Activated CD4-positive, alpha-beta T cell treated with anti-CD3 and anti-CD28 coated beads, Interleukin-2, amount 50 U/mL, for 24 hours (primary cell): ENCODE measurements at regions not wholly inside any gene's neighbourhood (a gene's known extent, or its start where the extent isn't known, plus 50 kb on each side); places are given as distances from the start of the nearest gene placed in this dataset.
"Not testable (repeated sequence)": the region's sequence is repeated elsewhere in the genome, so short reads cannot be mapped to it uniquely, and the experiment has no call there.

Experiments used
- DNase-seq, 2 donors: peaks; one replicate each; pipeline ENCODE4 v3.0.0-alpha.2; 2020; ENCODE audit warnings: low read depth in 1 of 2, low spot score in 1 of 2

DNA sequence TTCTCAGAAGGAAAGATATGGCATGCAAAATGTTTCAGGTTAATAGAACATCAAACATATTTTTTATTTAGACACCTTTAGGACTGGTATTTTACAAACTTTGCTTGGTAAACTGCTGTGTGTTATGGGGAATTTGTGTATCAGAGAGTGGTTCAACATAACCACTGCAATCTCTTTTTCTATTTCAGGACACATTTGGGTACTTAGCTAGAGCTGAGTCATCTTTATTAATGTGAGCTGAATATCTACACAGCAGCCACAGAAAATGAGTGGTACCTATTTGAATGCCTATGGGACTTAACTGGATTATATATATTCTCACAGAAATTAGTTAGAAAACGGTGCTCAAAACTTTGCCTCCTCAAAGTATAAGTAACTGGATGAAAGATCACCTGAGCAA lies 179.8 kb downstream of the SPDYE17 start:
- not testable (repeated sequence) for DNase-seq

DNA sequence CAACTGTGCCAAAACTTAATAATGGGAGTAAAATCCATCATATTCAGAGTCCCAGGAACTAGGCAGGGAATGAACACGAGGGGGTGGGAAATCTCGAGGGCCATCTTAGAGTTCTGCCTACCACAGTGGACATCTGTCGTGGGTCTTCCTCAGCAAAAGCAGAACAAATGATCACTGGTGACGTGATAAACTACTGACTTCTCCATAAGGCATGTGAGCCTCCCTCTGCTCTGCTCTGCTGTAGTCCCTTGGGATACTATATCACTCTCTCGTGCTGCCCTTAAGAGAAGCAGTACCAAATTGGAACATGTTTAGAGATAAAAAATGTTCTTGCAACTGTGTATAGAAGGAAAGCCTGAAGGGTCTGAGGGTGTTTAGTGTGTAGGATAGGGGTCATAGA lies 180.5 kb downstream of the SPDYE17 start:
- not testable (repeated sequence) for DNase-seq

GRCh38 chr7:76849887-76850563 lies 182.1 kb downstream of the SPDYE17 start:
- not testable (repeated sequence) for DNase-seq

DNA sequence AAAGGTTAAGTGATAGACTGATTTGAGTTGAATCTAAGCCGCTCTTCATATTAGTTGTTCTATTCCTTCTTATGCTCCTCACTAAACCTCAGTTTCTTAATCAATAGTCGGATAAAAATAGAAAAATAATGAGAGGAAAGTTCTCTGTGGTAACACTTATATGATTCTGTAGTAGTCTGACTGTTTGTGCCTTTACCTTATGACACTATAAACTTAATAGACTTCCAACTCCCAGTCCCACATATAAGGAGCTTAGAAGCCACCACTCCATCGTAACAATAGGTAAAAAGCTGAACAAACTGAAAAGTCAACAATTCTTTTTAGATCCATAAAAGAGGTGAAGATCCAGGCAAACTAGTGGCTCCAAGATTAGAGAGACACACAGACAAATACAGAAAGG lies 192.3 kb downstream of the SPDYE17 start:
- DNase-seq = not testable (repeated sequence)

GRCh38 chr7:76839214-76839613 lies 192.9 kb downstream of the SPDYE17 start:
- DNase-seq = not testable (repeated sequence)

- not testable (repeated sequence) for DNase-seq
Observed at GRCh38 chr7:76838357-76838756, 193.8 kb downstream of the SPDYE17 start.

GRCh38 chr7:76829233-76829632 lies 202.2 kb upstream of the POMZP3 start:
- DNase-seq = not testable (repeated sequence)

- not testable (repeated sequence) for DNase-seq
Observed at GRCh38 chr7:76826181-76826580, 199.1 kb upstream of the POMZP3 start.

DNA sequence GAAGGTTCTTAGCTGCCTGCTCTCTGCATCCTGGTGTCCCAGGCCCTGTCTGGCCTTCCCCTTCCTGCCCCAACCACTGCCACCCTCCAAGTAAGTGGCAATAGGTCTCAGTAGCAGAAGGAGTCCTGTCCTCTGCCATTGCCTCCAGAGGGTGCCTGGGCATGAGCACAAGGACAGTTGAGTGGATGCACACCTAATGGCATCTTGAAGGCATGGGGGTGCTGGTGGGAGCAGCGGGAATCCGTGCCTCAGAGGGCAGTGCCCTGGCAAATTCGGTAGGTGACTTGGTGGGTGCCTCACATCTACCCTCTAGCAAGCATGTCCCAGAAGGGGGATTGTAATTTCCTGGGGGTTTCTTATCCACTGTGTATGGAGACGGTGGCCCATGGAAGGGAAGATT lies 182.8 kb upstream of the POMZP3 start:
- DNase-seq = not testable (repeated sequence)

DNA sequence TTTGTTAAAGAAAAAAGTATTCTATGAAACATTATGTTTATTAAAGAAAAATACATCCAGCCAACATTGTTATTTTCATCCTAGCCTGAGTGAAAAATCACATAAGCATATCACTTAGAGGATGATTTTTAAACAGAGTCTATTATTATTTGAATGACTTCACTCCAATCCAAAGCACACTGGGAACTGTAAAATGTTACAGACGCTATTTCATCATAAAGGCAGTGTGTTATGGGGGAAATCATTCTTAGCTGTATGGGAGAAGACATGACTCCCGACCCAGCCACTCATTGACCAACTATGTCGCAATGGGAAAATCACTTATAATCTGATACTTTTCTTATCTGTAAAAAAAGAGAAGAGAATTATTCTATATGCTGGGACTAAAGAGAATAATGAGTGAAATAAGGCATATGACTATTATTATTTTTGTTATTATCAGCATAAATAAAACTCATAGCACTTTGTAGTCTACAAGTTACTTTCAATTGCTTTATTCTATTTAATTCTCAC lies 180.6 kb upstream of the POMZP3 start:
- not testable (repeated sequence) for DNase-seq

- not testable (repeated sequence) for DNase-seq
Observed at GRCh38 chr7:76806460-76806859, 179.4 kb upstream of the POMZP3 start.

- DNase-seq = not testable (repeated sequence)
Observed at GRCh38 chr7:76806010-76806409, 178.9 kb upstream of the POMZP3 start.

DNA sequence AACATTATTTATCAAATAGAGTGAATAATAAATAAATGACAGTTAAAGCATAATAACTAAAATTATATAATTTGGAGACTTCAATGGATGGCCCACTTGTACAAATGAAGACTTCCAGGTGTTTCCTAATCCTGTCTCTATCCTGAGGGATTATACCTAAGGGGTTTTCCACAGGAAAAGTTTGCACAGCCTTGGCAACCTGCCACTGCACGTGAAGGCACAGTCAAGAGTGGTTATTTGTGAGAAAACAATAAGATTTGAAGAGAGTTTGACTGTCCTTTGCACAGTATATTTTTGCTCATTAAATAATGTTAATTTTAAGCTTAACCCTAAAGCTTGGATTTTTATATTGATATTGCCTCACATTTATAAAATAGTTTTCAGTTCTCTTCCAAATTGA lies 178.2 kb upstream of the POMZP3 start:
- DNase-seq = not testable (repeated sequence)

DNA sequence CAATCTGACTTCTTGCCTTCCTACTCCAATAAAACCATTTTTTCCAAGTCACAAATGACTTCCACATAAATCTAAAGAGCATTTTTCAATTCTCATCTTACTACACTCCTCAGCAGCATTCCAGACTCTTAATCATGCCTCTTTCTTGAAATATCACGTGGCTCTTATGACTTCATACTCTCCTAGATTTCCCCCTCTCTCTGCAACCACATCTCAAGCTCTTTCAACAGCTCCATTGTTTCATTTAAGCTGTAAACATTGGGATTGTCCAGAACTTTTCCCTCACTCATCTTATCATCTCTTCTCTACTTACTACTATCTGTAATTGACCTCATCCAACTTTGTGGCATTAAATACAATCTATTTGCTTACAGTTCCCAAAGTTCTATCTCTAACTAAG lies 170.6 kb upstream of the POMZP3 start:
- not testable (repeated sequence) for DNase-seq

GRCh38 chr7:76780693-76781092 lies 153.6 kb upstream of the POMZP3 start:
- not testable (repeated sequence) for DNase-seq

DNA sequence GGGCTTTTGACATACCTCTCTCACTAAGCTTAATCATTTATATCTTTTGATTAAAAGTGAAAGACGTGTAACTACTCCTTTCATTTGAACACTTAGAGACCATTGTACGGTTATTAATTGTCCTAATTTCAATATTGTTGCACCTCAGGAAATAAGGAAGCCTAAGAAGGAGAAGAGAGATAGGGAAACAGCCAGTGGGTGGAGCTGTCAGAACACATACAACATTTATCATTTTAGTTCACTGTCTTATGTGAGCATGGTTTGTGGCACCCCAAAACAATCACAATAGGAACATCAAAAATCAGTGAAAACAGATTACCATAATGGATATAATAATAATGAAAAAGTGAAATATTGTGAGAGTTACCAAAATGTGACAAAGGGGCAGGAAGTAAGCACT lies 147.2 kb upstream of the POMZP3 start:
- not testable (repeated sequence) for DNase-seq

GRCh38 chr7:76771980-76772379 lies 144.9 kb upstream of the POMZP3 start:
- not testable (repeated sequence) for DNase-seq

DNA sequence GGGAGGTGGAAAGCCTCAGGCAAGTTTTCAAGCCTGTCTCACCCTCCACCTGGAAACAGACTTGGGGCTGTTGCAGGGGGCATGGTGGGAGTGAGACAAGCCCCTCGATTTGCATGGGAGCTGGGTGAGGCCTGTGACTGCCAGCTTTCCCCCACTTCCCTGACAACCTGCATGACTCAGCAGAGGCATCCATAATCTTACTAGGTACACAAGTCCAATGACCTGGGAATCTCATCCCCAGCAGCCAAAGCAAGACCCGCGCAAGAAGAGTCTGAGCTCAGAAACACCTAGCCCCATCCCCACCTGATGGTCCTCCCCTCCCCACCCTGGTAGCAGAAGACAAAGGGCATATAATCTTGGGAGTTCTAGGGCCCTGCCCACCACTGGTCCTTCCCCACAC lies 136.9 kb upstream of the POMZP3 start:
- not testable (repeated sequence) for DNase-seq

DNA sequence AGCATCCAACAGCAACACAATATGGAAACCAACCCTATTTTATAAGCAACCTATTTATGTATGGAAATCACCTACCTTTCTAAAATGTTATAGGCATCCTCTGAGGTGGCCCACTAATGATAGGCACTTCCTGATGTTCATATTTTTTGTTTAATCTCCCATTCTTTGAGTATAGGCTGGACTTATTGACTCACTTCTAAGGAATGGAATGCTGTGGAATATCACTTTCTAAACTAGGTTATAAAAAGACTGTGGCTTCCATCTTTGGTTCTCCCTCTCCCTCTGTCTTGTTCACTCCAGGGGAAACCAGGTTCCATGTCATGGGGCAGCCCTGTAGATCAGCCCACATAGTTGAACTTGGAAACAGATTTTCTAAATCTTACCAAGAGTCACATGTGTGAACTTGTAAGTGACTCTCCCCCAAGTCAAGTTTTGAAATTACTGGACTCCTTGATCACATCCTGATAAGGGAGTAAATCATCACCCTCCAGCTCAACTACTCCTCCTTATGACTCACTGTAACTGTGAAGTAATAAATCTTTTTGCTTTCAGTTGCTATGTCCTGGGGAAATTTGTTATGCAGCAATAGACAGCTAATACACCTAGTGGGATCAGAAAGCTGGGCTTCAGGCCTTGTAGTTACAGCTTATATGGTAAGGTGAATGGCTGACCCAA lies 133.6 kb upstream of the POMZP3 start:
- peak in 1 of 2 donors; percentile 1 for DNase-seq

- not testable (repeated sequence) for DNase-seq
Observed at GRCh38 chr7:76739538-76739937, 112.5 kb upstream of the POMZP3 start.

DNA sequence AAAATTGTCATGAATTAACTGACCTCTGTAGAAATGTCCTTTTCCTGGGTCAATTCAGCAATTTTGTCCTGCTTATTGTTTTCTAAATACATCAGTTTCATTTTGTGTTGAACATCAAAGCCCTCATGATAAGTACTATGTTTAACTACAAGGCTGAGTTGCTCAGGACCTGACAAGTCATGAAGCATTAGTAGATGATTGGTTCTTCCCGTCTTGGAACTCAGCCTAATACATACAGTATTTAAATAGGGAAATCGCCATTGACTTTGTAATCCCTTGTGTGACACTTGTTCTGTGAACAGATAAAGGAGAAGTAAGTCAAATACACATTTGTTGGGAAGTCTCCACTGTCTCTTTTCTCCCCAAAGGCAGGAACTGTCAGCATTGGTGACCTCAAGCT lies 109.6 kb upstream of the POMZP3 start:
- DNase-seq = not testable (repeated sequence)

DNA sequence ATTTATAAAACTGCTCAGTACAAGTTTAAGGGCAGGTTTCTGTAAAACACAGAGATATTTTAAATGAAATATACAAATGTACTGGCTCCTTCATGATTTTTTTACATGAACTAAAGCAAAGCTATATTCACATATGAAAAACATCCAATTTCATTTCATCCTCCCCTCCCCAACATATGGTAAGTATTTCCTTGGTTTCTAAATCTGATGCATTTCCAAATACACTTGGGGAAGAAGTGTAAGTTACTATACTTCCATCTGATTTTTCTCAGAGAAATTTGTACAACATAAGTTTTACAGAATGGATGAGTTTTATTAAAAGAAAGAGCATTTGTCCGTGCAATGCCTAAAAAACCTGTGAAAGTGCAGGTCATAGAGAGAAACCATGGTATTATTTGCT lies 109.0 kb upstream of the POMZP3 start:
- not testable (repeated sequence) for DNase-seq
